ACC112 (cell line): ENCODE measurements at regions not wholly inside any gene's neighbourhood (a gene's known extent, or its start where the extent isn't known, plus 50 kb on each side); places are given as distances from the start of the nearest gene placed in this dataset.
"Not testable (repeated sequence)": the region's sequence is repeated elsewhere in the genome, so short reads cannot be mapped to it uniquely, and the experiment has no call there.

Source experiments
- H2AFZ ChIP-seq: fragments of 200-600 bp; sonication (generic); one replicate; pipeline ENCODE4 v1.6.0; 2017; ENCODE audit warnings: antibody characterized with exemption, low read length; ENCODE audit not compliant: unreplicated experiment
- H3K27ac ChIP-seq: fragments of 200-600 bp; sonication (generic); 2 replicates; pipeline ENCODE4 v1.5.1; 2014; ENCODE audit warnings: low read depth, mild to moderate bottlenecking, antibody characterized with exemption, low read length, moderate library complexity
- H3K27me3 ChIP-seq: fragments of 200-600 bp; sonication (generic); 2 replicates; pipeline ENCODE4 v1.6.1; 2014; ENCODE audit warnings: mild to moderate bottlenecking, antibody characterized with exemption, low read length, moderate library complexity, mixed read lengths; ENCODE audit not compliant: insufficient read depth
- H3K36me3 ChIP-seq: fragments of 200-600 bp; sonication (generic); 2 replicates; pipeline ENCODE4 v1.6.1; 2016; ENCODE audit warnings: mild to moderate bottlenecking, antibody characterized with exemption, low read length, moderate library complexity, mixed read lengths; ENCODE audit not compliant: insufficient read depth
- H3K4me1 ChIP-seq: fragments of 200-600 bp; sonication (generic); one replicate; pipeline ENCODE4 v1.6.1; 2016; ENCODE audit warnings: low read length, mixed read lengths; ENCODE audit not compliant: insufficient read depth, unreplicated experiment, control insufficient read depth
- H3K4me3 ChIP-seq: fragments of 200-600 bp; sonication (generic); 2 replicates; pipeline ENCODE4 v1.5.1; 2014; ENCODE audit warnings: mild to moderate bottlenecking, low read depth, low read length
- H3K79me2 ChIP-seq: fragments of 200-600 bp; sonication (generic); one replicate; pipeline ENCODE4 v1.6.0; 2016; ENCODE audit warnings: low read length; ENCODE audit not compliant: control insufficient read depth, unreplicated experiment, insufficient read depth

GRCh38 chr3:162400697-162401096, 904.1 kb downstream of the OTOL1 start:
- Histone ChIP-seq H3K79me2 (no peaks in the 10 kb centered on the region), H3K27me3 (no peaks in the 10 kb centered on the region), H3K4me1 (no peaks in the 10 kb centered on the region), H3K27ac (no peak overlapping the region), H3K36me3 (no peaks in the 10 kb centered on the region), H3K4me3 (no peak overlapping the region), H2AFZ (no peak overlapping the region)

- not testable (repeated sequence) for H2AFZ ChIP-seq, H3K36me3 ChIP-seq, H3K79me2 ChIP-seq, H3K27me3 ChIP-seq, H3K4me3 ChIP-seq, H3K27ac ChIP-seq, H3K4me1 ChIP-seq
Measured at GRCh38 chr3:162411556-162411955, 914.9 kb downstream of the OTOL1 start.

- Histone ChIP-seq H3K27me3 (no peaks in the 10 kb centered on the region), H3K4me3 (no peak overlapping the region), H3K27ac (no peak overlapping the region), H3K4me1 (no peaks in the 10 kb centered on the region), H3K79me2 (no peaks in the 10 kb centered on the region), H3K36me3 (no peaks in the 10 kb centered on the region), H2AFZ (no peak overlapping the region)
Measured at GRCh38 chr3:162421721-162422120, 925.1 kb downstream of the OTOL1 start.

GRCh38 chr3:162428192-162428591, 931.6 kb downstream of the OTOL1 start:
- Histone ChIP-seq H3K4me1 (no peaks in the 10 kb centered on the region), H2AFZ (no peak overlapping the region), H3K27ac (no peak overlapping the region), H3K27me3 (no peaks in the 10 kb centered on the region), H3K36me3 (no peaks in the 10 kb centered on the region), H3K4me3 (no peak overlapping the region), H3K79me2 (no peaks in the 10 kb centered on the region)

GRCh38 chr3:162435750-162436149, 939.1 kb downstream of the OTOL1 start:
- H3K79me2 ChIP-seq: no peaks in the 10 kb centered on the region
- H3K27ac ChIP-seq: no peak overlapping the region
- no peak overlapping the region for H3K4me3 ChIP-seq
- no peaks in the 10 kb centered on the region for H3K4me1 ChIP-seq
- H2AFZ ChIP-seq: no peak overlapping the region
- no peaks in the 10 kb centered on the region for H3K27me3 ChIP-seq
- H3K36me3 ChIP-seq: no peaks in the 10 kb centered on the region

- H3K4me1 ChIP-seq: no peaks in the 10 kb centered on the region
- H3K79me2 ChIP-seq: no peaks in the 10 kb centered on the region
- H3K36me3 ChIP-seq: no peaks in the 10 kb centered on the region
- H2AFZ ChIP-seq: no peak overlapping the region
- no peak overlapping the region for H3K4me3 ChIP-seq
- H3K27me3 ChIP-seq: no peaks in the 10 kb centered on the region
- no peak overlapping the region for H3K27ac ChIP-seq
Measured at GRCh38 chr3:162436826-162437225, 940.2 kb downstream of the OTOL1 start.

GRCh38 chr3:162437480-162437879, 940.9 kb downstream of the OTOL1 start:
- Histone ChIP-seq H3K36me3 (no peaks in the 10 kb centered on the region), H3K27me3 (no peaks in the 10 kb centered on the region), H2AFZ (no peak overlapping the region), H3K27ac (no peak overlapping the region), H3K4me1 (no peaks in the 10 kb centered on the region), H3K79me2 (no peaks in the 10 kb centered on the region), H3K4me3 (no peak overlapping the region)

- H3K27ac ChIP-seq: no peak overlapping the region
- no peaks in the 10 kb centered on the region for H3K36me3 ChIP-seq
- H3K4me1 ChIP-seq: no peaks in the 10 kb centered on the region
- H3K4me3 ChIP-seq: no peak overlapping the region
- H3K79me2 ChIP-seq: no peaks in the 10 kb centered on the region
- no peak overlapping the region for H2AFZ ChIP-seq
- no peaks in the 10 kb centered on the region for H3K27me3 ChIP-seq
Measured at GRCh38 chr3:162441716-162442115, 945.1 kb downstream of the OTOL1 start.

GRCh38 chr3:162443376-162443775, 946.8 kb downstream of the OTOL1 start:
- Histone ChIP-seq H3K4me3 (no peak overlapping the region), H3K27ac (no peak overlapping the region), H3K27me3 (no peaks in the 10 kb centered on the region), H2AFZ (no peak overlapping the region), H3K36me3 (no peaks in the 10 kb centered on the region), H3K4me1 (no peaks in the 10 kb centered on the region), H3K79me2 (no peaks in the 10 kb centered on the region)

- Histone ChIP-seq H3K27me3 (no peaks in the 10 kb centered on the region), H3K4me3 (no peak overlapping the region), H2AFZ (no peak overlapping the region), H3K79me2 (no peaks in the 10 kb centered on the region), H3K4me1 (no peaks in the 10 kb centered on the region), H3K27ac (no peak overlapping the region), H3K36me3 (no peaks in the 10 kb centered on the region)
Measured at GRCh38 chr3:162468791-162469190, 972.2 kb downstream of the OTOL1 start.

GRCh38 chr3:162487138-162487537, 990.5 kb downstream of the OTOL1 start:
- H3K79me2 ChIP-seq: no peaks in the 10 kb centered on the region
- peaks cover 4% of the 10 kb centered on the region for H3K4me1 ChIP-seq
- H3K36me3 ChIP-seq: no peaks in the 10 kb centered on the region
- no peak overlapping the region for H3K27ac ChIP-seq
- H3K4me3 ChIP-seq: no peak overlapping the region
- no peaks in the 10 kb centered on the region for H3K27me3 ChIP-seq
- H2AFZ ChIP-seq: no peak overlapping the region

- H3K4me3 ChIP-seq: no peak overlapping the region
- no peaks in the 10 kb centered on the region for H3K27me3 ChIP-seq
- no peaks in the 10 kb centered on the region for H3K79me2 ChIP-seq
- peaks cover 17% of the 10 kb centered on the region for H3K4me1 ChIP-seq
- H3K36me3 ChIP-seq: no peaks in the 10 kb centered on the region
- no peak overlapping the region for H2AFZ ChIP-seq
- no peak overlapping the region for H3K27ac ChIP-seq
Measured at GRCh38 chr3:162489853-162490252, 993.2 kb downstream of the OTOL1 start.
